HepG2 (cell line): ENCODE measurements at regions not wholly inside any gene's neighbourhood (a gene's known extent, or its start where the extent isn't known, plus 50 kb on each side); places are given as distances from the start of the nearest gene placed in this dataset.

ENCODE experiments used
- ATAC-seq: fragments of 200-7000 bp; cut with Tn5 transposase; 3 replicates; pipeline ENCODE4 v1.9.1; 2020; ENCODE audit warnings: mild to moderate bottlenecking, moderate library complexity
- BruUV-seq: library from RNA; stranded (reverse); fragments of 400-500 nt; replicated peaks from 2 replicates; lab custom pipeline; 2021; lab: Mats Ljungman, UMichigan
- CTCF ChIA-PET: fragments of 300-600 bp; formaldehyde crosslinking; extraction: SDS; loops from one replicate; lab custom pipeline; 2021; ENCODE audit warnings: low total read pairs, inconsistent platforms, low intra/inter-chr PET ratio; lab: Yijun Ruan, JAX
- POLR2A ChIA-PET: fragments of 350-600 bp; sonication (Branson Sonifier 250); formaldehyde crosslinking; loops from one replicate; lab custom pipeline; 2020; ENCODE audit warnings: antibody characterized with exemption, inconsistent platforms; lab: Yijun Ruan, JAX
- DNase-seq: peaks from one replicate; pipeline ENCODE4 v3.0.0-alpha.2; 2015; ENCODE audit warnings: low spot score
- FAIRE-seq: peaks from 3 replicates; lab custom pipeline; 2011; peaks lifted over from hg19 to GRCh38; lab: Jason Lieb, UNC
- H2AFZ ChIP-seq: one replicate; pipeline ENCODE4 v1.6.1; 2011; ENCODE audit warnings: low read length, inconsistent platforms
- H3K27ac ChIP-seq: fragments of 300-600 bp; 3 replicates; pipeline ENCODE4 v1.8.0; 2011; ENCODE audit warnings: mixed run types, mild to moderate bottlenecking, mixed read lengths, low read length, inconsistent platforms; ENCODE audit not compliant: insufficient read depth; ENCODE audit errors: extremely low read length
- H3K27me3 ChIP-seq, 2 experiments: fragments of 200-600 bp in 1 of 2; 2 replicates in 1 of 2; 3 replicates in 1 of 2; pipeline versions ENCODE4 v1.6.0 to v1.8.0; 2011; ENCODE audit warnings: low read length in 2 of 2, mild to moderate bottlenecking in 2 of 2, moderate library complexity in 2 of 2, inconsistent platforms in 1 of 2; ENCODE audit not compliant: insufficient read depth in 2 of 2, control insufficient read depth in 1 of 2
- H3K36me3 ChIP-seq, 2 experiments: fragments of 200-600 bp in 1 of 2; replicated peaks in 1 of 2; 2 replicates in 1 of 2; 3 replicates in 1 of 2; pipeline versions ENCODE4 v1.5.1 to v1.8.0; 2011; ENCODE audit warnings: low read length in 2 of 2, inconsistent platforms in 1 of 2; ENCODE audit not compliant: insufficient read depth in 2 of 2, control insufficient read depth in 1 of 2
- H3K4me1 ChIP-seq: 2 replicates; pipeline ENCODE4 v1.5.1; 2012; ENCODE audit warnings: low read length, inconsistent platforms; ENCODE audit not compliant: insufficient read depth
- H3K4me2 ChIP-seq: 2 replicates; pipeline ENCODE4 v1.6.0; 2011; ENCODE audit warnings: low read depth, low read length, inconsistent platforms
- H3K4me3 ChIP-seq, 3 experiments: fragments of 200-600 bp in 1 of 3; sonication (generic), shearing (Covaris generic) in 1 of 3; replicated peaks in 1 of 3; 2 replicates each; pipeline ENCODE4 v1.5.1; 2011 to 2016; ENCODE audit warnings: low read length in 3 of 3, inconsistent platforms in 2 of 3, low read depth in 2 of 3, mild to moderate bottlenecking in 2 of 3, control low read depth in 1 of 3, mixed read lengths in 1 of 3; ENCODE audit not compliant: insufficient read depth in 1 of 3
- H3K79me2 ChIP-seq: one replicate; pipeline ENCODE4 v1.6.1; 2011; ENCODE audit warnings: low read length, inconsistent platforms; ENCODE audit not compliant: insufficient read depth
- H3K9ac ChIP-seq: 2 replicates; pipeline ENCODE4 v1.6.0; 2011; ENCODE audit warnings: mild to moderate bottlenecking, low read depth, low read length, inconsistent platforms; ENCODE audit not compliant: insufficient read depth
- H3K9me3 ChIP-seq: 2 replicates; pipeline ENCODE4 v1.5.1; 2012; ENCODE audit warnings: mild to moderate bottlenecking, low read length
- H4K20me1 ChIP-seq: 2 replicates; pipeline ENCODE4 v1.6.0; 2011; ENCODE audit warnings: inconsistent platforms, mild to moderate bottlenecking, low read length, moderate library complexity; ENCODE audit not compliant: insufficient read depth
- NCOA5 ChIP-seq: sonication (generic); formaldehyde crosslinking; IDR thresholded peaks from 2 replicates; pipeline ENCODE4 v1.4.0; 2020; ENCODE audit warnings: missing genetic modification reagents
- RBAK ChIP-seq: sonication (generic); formaldehyde crosslinking; IDR thresholded peaks from 2 replicates; pipeline ENCODE4 v1.5.1; 2020; ENCODE audit warnings: mild to moderate bottlenecking, missing genetic modification reagents
- TARDBP ChIP-seq: sonication (generic); formaldehyde crosslinking; IDR thresholded peaks from 2 replicates; pipeline ENCODE4 v1.8.0; 2022; ENCODE audit warnings: mild to moderate bottlenecking, missing genetic modification reagents
- ZBTB1 ChIP-seq: sonication (generic); formaldehyde crosslinking; IDR thresholded peaks from 2 replicates; pipeline ENCODE4 v1.4.0; 2020; ENCODE audit warnings: missing genetic modification reagents, borderline replicate concordance
- ZNF138 ChIP-seq: sonication (generic); formaldehyde crosslinking; IDR thresholded peaks from 2 replicates; pipeline ENCODE4 v1.5.0; 2020; ENCODE audit warnings: mild to moderate bottlenecking, low read depth, missing genetic modification reagents
- ZNF432 ChIP-seq: sonication (generic); formaldehyde crosslinking; IDR thresholded peaks from 2 replicates; pipeline ENCODE4 v1.5.0; 2020; ENCODE audit warnings: missing genetic modification reagents, mild to moderate bottlenecking, borderline replicate concordance
- ZNF547 ChIP-seq: sonication (generic); formaldehyde crosslinking; IDR thresholded peaks from 2 replicates; pipeline ENCODE4 v1.5.1; 2020; ENCODE audit warnings: mild to moderate bottlenecking, missing genetic modification reagents
- ZNF556 ChIP-seq: sonication (generic); formaldehyde crosslinking; IDR thresholded peaks from 2 replicates; pipeline ENCODE4 v1.4.0; 2020; ENCODE audit warnings: mild to moderate bottlenecking, missing genetic modification reagents, borderline replicate concordance
- ZNF563 ChIP-seq: sonication (generic); formaldehyde crosslinking; IDR thresholded peaks from 2 replicates; pipeline ENCODE4 v1.8.0; 2022; ENCODE audit warnings: mild to moderate bottlenecking, moderate library complexity, missing genetic modification reagents
- ZNF792 ChIP-seq: IDR thresholded peaks from 2 replicates; pipeline ENCODE4 v1.6.1; 2016
- WGBS: methylation state at CpG from one replicate; pipeline ENCODE4 v1.1.6; 2017; ENCODE audit warnings: low lambda C conversion rate; 5-methylcytosine and 5-hydroxymethylcytosine counted together
- in situ Hi-C: cut with HindIII; loops from 2 replicates; pipeline ENCODE4 v1.10.0; 2017; ENCODE audit warnings: low pct_unique_long_range_greater_than_20kb; ENCODE audit not compliant: extremely low pct_ligation_motif_present
- intact Hi-C: fragments of 100-400 bp; cut with micrococcal nuclease; formaldehyde crosslinking; loops from one replicate; pipeline ENCODE4 v1.10.0; 2022; ENCODE audit not compliant: unreplicated experiment
- TF ChIP-seq, protein P1 (sequence below): sonication (generic); formaldehyde crosslinking; IDR thresholded peaks from 2 replicates; pipeline ENCODE4 v1.4.0; 2020; ENCODE audit warnings: missing genetic modification reagents

DNA sequence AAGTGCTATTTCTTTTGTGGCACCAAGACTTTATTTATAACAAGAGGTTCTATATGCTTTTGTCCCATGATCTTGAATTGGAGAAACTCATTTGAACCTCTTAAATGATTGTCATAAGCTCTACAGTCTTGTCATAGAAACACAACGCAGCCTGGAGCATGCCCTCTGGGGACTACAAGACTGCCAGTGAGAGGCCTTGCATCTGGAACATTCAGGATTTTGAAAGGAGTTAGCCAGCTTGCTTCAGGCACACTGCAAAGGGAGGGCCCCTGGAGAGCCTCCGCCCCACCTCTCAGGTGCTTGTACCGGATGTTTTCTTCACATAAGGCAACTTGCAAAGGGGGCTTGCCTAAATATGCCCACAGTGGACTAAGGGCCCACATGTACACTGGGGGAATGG lies 130.5 kb downstream of the LIG4 start:
- no peak for DNase-seq
- no peak overlapping the region for H3K4me2 ChIP-seq
- 0% methylated on average over 1 of the region's 3 CpGs for WGBS
- no peaks in the 10 kb centered on the region for H4K20me1 ChIP-seq
- no peaks in the 10 kb centered on the region for H3K36me3 ChIP-seq
- no peak overlapping the region for H3K9ac ChIP-seq
- intact Hi-C loops (no loop called here), in situ Hi-C loops (no loop called here)
- no peak overlapping the region for H3K27ac ChIP-seq
- POLR2A ChIA-PET = no interaction called here
- no peaks in the 10 kb centered on the region for H3K9me3 ChIP-seq
- H3K79me2 ChIP-seq = no peaks in the 10 kb centered on the region
- H2AFZ ChIP-seq = no peak overlapping the region
- no peak overlapping the region for H3K4me3 ChIP-seq
- no peak for ATAC-seq
- CTCF ChIA-PET = no interaction called here
- no peak for FAIRE-seq
- H3K4me1 ChIP-seq = no peaks in the 10 kb centered on the region
- H3K27me3 ChIP-seq = no peaks in the 10 kb centered on the region
- no TSS peak for BruUV-seq
- TF ChIP-seq TARDBP (CRISPR knock-in tag) = no peak
- no peak for TF ChIP-seq NCOA5 (CRISPR knock-in tag)
- no peak for TF ChIP-seq RBAK (CRISPR knock-in tag)
- TF ChIP-seq ZNF792 (CRISPR knock-in tag) = no peak
- TF ChIP-seq ZNF138 (CRISPR knock-in tag) = no peak
- no peak for TF ChIP-seq ZNF432 (CRISPR knock-in tag)
- no peak for TF ChIP-seq ZNF563
- TF ChIP-seq, protein P1, sequence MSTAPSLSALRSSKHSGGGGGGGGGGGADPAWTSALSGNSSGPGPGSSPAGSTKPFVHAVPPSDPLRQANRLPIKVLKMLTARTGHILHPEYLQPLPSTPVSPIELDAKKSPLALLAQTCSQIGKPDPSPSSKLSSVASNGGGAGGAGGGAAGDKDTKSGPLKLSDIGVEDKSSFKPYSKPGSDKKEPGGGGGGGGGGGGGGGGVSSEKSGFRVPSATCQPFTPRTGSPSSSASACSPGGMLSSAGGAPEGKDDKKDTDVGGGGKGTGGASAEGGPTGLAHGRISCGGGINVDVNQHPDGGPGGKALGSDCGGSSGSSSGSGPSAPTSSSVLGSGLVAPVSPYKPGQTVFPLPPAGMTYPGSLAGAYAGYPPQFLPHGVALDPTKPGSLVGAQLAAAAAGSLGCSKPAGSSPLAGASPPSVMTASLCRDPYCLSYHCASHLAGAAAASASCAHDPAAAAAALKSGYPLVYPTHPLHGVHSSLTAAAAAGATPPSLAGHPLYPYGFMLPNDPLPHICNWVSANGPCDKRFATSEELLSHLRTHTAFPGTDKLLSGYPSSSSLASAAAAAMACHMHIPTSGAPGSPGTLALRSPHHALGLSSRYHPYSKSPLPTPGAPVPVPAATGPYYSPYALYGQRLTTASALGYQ (CRISPR knock-in tag) = no peak
- TF ChIP-seq ZNF547 (CRISPR knock-in tag) = no peak
- no peak for TF ChIP-seq ZNF556
- no peak for TF ChIP-seq ZBTB1 (CRISPR knock-in tag)
